ENCODE measurements at regions not wholly inside any gene's neighbourhood (a gene's known extent, or its start where the extent isn't known, plus 50 kb on each side); places are given as distances from the start of the nearest gene placed in this dataset.

GRCh38 chr11:109486129-109486528, 64.1 kb downstream of the C11orf87 start:
- no peak for TF ChIP-seq CTCF (IDR thresholded peaks at IDR 0.05; ENCODE audit: insufficient read depth, low read depth, low read length)
- TF ChIP-seq EZH2 (IDR thresholded peaks at IDR 0.05; ENCODE audit: insufficient read depth, low read length) = no peak
